ENCODE measurements at regions not wholly inside any gene's neighbourhood (a gene's known extent, or its start where the extent isn't known, plus 50 kb on each side); places are given as distances from the start of the nearest gene placed in this dataset.
"Not testable (repeated sequence)": the region's sequence is repeated elsewhere in the genome, so short reads cannot be mapped to it uniquely, and the experiment has no call there.

- no peak for DNase-seq (ENCODE audit: low spot score)
Measured at GRCh38 chr2:83142934-83143333, 1316.1 kb downstream of the SUCLG1 start.

- DNase-seq (ENCODE audit: low spot score) = no peak
Measured at GRCh38 chr2:83115606-83116005, 1343.5 kb downstream of the SUCLG1 start.

DNA sequence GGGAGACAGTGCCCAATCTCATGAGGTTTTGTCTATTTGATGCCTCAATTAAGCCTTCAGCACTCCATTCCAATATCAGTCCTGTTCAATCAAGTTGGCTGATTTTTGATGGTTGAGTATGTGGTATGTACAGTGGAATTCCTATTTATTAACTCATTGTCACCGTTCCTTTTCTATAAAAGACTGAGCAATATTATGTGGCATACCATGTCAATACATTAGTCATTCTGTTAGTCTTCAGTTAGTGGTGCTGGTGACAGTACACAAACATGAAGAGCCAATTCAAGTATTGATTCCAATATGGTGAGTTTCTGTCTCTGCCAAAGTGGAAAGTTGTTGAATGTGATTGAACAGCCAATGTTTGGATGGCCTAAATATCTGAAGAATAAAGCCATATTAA lies 1343.9 kb downstream of the SUCLG1 start:
- no peak for DNase-seq (ENCODE audit: low spot score)

- no peak for DNase-seq (ENCODE audit: low spot score)
Measured at GRCh38 chr2:83113953-83114352, 1345.1 kb downstream of the SUCLG1 start.

DNA sequence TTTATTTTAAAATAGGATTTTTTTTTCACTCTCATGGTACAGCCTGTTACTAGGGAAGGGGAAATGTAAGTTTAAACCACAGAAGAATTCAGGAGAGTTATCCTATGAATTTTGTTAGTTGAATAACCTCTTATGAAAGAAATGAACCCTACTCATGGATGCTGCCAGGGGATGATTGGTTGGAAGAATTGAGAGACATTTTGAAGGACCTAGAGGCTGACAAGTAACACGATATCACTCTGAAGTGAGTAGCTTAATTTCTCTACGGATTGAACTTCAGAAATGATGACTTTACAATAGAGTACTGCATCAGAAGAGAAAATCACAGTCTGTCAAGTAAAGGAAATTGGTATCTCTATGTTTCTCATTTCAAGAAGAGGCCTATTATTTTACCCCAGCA lies 1346.2 kb downstream of the SUCLG1 start:
- no peak for DNase-seq (ENCODE audit: low spot score)

- DNase-seq (ENCODE audit: low spot score) = no peak
Measured at GRCh38 chr2:83109284-83109683, 1349.8 kb downstream of the SUCLG1 start.

GRCh38 chr2:83106853-83107252 lies 1352.2 kb downstream of the SUCLG1 start:
- DNase-seq (ENCODE audit: low spot score) = no peak

GRCh38 chr2:83104202-83104601 lies 1354.9 kb downstream of the SUCLG1 start:
- DNase-seq (ENCODE audit: low spot score) = no peak

DNA sequence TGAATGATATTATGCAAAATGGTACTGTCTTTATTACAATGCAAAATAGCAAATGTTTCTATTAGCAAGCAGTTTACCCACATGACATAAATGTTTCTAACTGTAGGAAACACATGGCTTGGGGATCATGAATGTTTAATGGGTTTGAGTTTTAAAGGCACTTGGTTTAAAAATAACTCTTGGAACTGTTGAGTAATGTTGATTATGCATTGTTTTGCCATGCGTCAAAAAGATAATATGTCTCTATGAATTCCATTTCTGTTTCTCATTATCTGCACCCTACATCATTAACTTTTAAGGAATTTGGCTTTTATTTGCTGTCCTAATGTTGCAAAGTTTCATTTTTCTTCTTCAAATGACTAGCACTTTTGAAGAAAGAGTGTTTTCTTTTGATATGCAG lies 1355.5 kb downstream of the SUCLG1 start:
- peak; percentile 63 for DNase-seq (ENCODE audit: low spot score)

- not testable (repeated sequence) for DNase-seq (ENCODE audit: low spot score)
Measured at GRCh38 chr2:83089051-83089450, 1370.0 kb downstream of the SUCLG1 start.

- DNase-seq (ENCODE audit: low spot score) = no peak
Measured at GRCh38 chr2:83085869-83086268, 1373.2 kb downstream of the SUCLG1 start.

GRCh38 chr2:83081826-83082690 lies 1377.0 kb downstream of the SUCLG1 start:
- DNase-seq (ENCODE audit: low spot score) = peak; percentile 97

GRCh38 chr2:83079007-83079406 lies 1380.1 kb downstream of the SUCLG1 start:
- DNase-seq (ENCODE audit: low spot score) = no peak

DNA sequence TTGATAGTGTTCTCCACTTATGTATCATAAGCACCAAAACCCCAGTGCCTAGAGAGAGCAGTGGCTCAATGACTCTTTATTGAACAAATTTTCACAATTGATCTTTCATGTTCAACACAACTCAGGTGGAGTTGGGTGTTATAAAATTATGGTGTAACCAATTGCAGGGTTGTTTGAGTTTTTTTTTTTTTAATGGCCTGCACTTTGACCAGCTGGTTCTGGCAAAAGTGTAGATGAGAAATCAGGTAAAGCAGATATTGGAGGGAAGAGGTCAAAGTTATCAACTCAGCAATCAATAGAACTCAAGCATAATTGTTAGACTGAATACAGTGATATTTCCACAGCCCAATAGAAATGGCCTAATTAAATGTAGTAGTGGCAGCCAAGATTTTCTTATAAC lies 1386.3 kb downstream of the SUCLG1 start:
- DNase-seq (ENCODE audit: low spot score) = no peak

GRCh38 chr2:83071914-83072313 lies 1387.2 kb downstream of the SUCLG1 start:
- DNase-seq (ENCODE audit: low spot score) = no peak

DNA sequence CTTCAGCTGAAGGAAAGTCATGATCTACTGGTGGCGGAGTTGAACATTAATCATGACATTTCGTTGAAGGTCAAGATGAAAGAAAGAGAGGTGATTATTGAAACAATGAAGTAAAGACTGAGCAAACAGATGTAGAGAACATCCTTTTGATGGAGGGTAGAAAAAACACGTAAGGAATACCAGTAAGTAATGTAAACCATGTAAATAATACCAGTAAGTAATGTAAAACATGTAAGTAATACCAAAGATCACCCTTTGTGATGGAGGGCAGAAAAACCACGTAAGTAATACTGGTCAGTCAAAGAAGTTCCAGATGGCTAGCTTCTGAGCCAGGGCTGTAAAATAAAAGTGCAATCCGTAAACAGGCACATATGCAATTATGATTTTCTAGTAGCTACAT lies 1387.7 kb downstream of the SUCLG1 start:
- no peak for DNase-seq (ENCODE audit: low spot score)

DNA sequence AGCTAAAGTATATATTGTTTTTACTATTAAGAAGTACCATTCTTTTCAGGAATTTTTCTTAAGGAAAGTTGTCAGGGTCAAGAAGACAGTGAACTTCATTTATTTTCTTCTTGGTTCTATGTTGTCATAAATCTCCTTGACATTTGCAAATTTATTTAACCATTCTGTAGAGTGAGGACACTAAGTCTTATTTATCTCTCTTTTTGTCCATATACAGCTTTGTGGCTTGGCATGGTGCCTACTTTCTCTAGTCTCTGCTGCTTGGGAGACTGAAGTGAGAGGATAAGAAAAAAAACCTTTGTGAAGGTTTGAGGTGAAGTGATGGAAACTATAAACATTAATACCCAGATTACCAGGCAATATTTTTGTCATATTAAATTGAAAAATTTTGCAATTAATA lies 1389.4 kb downstream of the SUCLG1 start:
- no peak for DNase-seq (ENCODE audit: low spot score)

- no peak for DNase-seq (ENCODE audit: low spot score)
Measured at GRCh38 chr2:83068714-83069113, 1390.4 kb downstream of the SUCLG1 start.

- no peak for DNase-seq (ENCODE audit: low spot score)
Measured at GRCh38 chr2:83067947-83068346, 1391.1 kb downstream of the SUCLG1 start.

DNA sequence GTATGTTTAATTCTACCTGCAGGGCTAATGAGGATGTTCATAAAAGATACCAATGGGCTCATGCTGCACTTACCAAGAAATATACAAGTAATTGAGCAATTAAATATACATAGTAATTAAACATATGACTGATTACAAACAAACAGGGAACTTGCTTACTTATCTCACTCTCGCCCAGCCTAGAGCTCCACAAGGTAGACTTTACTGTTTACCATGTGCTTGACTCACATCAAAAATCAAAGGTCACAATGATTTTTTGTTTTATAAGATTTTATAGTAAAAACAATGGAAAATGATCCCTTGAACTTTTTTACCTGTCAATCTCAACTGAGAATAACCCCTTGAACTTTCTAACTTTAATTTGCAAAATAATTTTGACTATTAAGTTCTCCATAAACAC lies 1395.1 kb downstream of the SUCLG1 start:
- DNase-seq (ENCODE audit: low spot score) = no peak

GRCh38 chr2:83063511-83063910 lies 1395.6 kb downstream of the SUCLG1 start:
- DNase-seq (ENCODE audit: low spot score) = no peak

GRCh38 chr2:83058683-83059082 lies 1400.4 kb downstream of the SUCLG1 start:
- DNase-seq (ENCODE audit: low spot score) = no peak

GRCh38 chr2:83055376-83056010 lies 1403.6 kb downstream of the SUCLG1 start:
- peak; percentile 95 for DNase-seq (ENCODE audit: low spot score)

- DNase-seq (ENCODE audit: low spot score) = no peak
Measured at GRCh38 chr2:83054751-83055150, 1404.3 kb downstream of the SUCLG1 start.

All from kidney capillary endothelial cell (primary cell).